ENCODE measurements at regions not wholly inside any gene's neighbourhood (a gene's known extent, or its start where the extent isn't known, plus 50 kb on each side); places are given as distances from the start of the nearest gene placed in this dataset.
A peak's percentile ranks its signal among the peaks of the same experiment; 100 is the strongest.

DNA sequence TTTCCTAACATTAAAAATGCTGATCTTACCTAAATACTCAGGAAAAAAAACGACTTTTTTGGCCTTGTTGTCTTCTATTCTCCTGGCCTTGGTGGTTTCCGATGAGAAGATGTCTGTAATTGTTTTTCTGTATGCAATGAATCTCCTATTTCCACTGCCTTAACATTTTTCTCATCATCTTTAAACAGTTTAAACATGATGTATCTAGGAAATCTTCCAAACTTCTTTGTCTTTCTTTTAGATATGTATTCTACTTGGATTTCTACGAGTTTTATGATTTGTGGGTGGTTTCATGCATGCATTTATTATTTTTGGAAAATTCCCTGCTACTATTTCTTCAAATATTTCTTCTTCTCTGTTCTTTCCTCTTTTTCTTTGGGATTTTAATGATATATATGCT lies 288.6 kb upstream of the GYPC start:
- intact Hi-C loops (cut with DNase I), result loop anchor here in 2 of 10 donors (10.0 kb wide), 1 partner anchor 407 kb away; no protein-coding TSS in a partner anchor
- ATAC-seq, result no peak
- no peak for DNase-seq
- Histone ChIP-seq H3K27me3 (no peaks in the 10 kb centered on the region), H3K4me1 (peaks cover 0 to 26% (median 9%) of the 10 kb centered on the region in 9 donors), H3K9me3 (no peaks in the 10 kb centered on the region), H3K4me3 (no peak overlapping the region), H3K27ac (no peak overlapping the region), H3K36me3 (no peaks in the 10 kb centered on the region)
- 80 to 85% methylated on average over 3 of the region's 3 CpGs for WGBS, 2 donors
- TF ChIP-seq, protein P1, sequence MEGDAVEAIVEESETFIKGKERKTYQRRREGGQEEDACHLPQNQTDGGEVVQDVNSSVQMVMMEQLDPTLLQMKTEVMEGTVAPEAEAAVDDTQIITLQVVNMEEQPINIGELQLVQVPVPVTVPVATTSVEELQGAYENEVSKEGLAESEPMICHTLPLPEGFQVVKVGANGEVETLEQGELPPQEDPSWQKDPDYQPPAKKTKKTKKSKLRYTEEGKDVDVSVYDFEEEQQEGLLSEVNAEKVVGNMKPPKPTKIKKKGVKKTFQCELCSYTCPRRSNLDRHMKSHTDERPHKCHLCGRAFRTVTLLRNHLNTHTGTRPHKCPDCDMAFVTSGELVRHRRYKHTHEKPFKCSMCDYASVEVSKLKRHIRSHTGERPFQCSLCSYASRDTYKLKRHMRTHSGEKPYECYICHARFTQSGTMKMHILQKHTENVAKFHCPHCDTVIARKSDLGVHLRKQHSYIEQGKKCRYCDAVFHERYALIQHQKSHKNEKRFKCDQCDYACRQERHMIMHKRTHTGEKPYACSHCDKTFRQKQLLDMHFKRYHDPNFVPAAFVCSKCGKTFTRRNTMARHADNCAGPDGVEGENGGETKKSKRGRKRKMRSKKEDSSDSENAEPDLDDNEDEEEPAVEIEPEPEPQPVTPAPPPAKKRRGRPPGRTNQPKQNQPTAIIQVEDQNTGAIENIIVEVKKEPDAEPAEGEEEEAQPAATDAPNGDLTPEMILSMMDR (IDR thresholded peaks at IDR 0.05), result no peak

DNA sequence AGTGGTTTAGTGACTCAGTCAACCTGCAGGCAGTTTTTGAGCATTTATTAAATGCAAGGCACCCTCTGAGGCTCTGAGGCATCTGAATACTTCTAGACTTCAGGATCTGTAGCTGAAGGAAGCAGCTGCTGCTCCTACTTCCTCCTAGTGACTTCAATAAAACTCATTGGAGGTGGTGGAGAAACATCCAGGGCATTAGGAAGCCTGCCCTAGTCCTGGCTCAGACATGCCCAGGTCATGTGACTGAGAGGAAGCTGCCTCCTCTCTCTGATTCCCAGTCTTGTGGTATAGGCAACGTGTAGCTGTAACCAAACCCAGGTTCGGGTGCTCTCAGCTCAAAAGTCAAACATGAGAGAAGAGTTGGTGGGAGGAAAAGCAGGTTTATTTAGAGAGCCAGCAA lies 287.2 kb upstream of the GYPC start:
- 81% methylated on average over 2 of the region's 2 CpGs for WGBS, 2 donors
- ATAC-seq, result peak in 6 of 8 donors; percentile 33 to 69 (median 46)

DNA sequence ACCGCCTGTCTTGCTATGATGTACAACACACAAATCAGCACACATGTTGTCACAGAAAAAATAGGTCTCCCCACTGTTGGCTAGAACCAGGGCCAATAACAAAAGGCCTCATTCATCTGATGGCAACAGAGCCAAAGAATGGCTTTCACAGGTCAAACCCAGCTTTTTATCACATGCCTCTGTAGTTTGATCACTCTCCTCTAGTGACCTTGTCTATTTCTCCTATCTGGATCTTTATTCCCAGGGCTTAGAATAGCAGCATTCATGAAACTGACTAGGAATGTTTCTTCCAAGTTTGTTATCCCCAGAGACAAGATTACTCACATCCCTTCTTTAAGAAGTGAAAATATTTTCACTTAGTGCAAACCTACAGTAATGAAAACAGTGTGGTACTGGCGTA lies 285.8 kb upstream of the GYPC start:
- no peaks in the 10 kb centered on the region for H3K9me3 ChIP-seq
- intact Hi-C loops (cut with DNase I), result no loop called here
- TF ChIP-seq, protein P1 (IDR thresholded peaks at IDR 0.05), result no peak
- ATAC-seq (peak in 5 of 8 donors; percentile 33 to 64 (median 51)), DNase-seq (no peak)
- no peaks in the 10 kb centered on the region for H3K27me3 ChIP-seq
- H3K36me3 ChIP-seq, result no peaks in the 10 kb centered on the region
- WGBS, 2 donors, result 61 to 70% methylated on average over 2 of the region's 2 CpGs
- peak overlapping the region in 1 of 10 donors; percentile 32 for H3K27ac ChIP-seq
- no peak overlapping the region for H3K4me3 ChIP-seq
- peaks cover 0 to 26% (median 9%) of the 10 kb centered on the region in 9 donors for H3K4me1 ChIP-seq

More for the DNA sequence above, 287.2 kb upstream of the GYPC start:
- Histone ChIP-seq H3K9me3 (no peaks in the 10 kb centered on the region), H3K27me3 (no peaks in the 10 kb centered on the region), H3K36me3 (no peaks in the 10 kb centered on the region), H3K4me1 (peaks cover 0 to 26% (median 9%) of the 10 kb centered on the region in 9 donors), H3K27ac (no peak overlapping the region), H3K4me3 (no peak overlapping the region)
- no peak for DNase-seq
- TF ChIP-seq, protein P1 (IDR thresholded peaks at IDR 0.05), result no peak
- intact Hi-C loops (cut with DNase I), result loop anchor here in 2 of 10 donors (10.0 kb wide), 1 partner anchor 406 kb away; no protein-coding TSS in a partner anchor

DNA sequence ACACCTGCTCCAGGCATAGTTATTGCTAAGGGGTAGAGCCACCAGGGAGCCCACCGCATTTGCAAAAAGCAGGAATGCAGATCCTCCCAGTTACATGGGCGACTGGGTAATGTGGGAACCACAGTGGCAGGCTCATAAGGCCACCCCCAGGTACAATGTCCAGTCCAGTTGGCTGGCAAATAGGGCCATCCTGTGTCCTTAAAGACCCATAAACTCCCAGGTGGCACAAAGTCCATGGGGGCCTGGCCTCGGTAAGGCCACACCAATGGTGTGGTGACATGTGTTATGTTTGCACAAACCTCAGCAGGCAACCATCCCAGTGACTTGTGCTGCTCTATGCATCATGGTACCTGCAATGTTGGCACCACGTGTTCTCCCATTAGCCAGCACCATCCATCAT lies 283.6 kb upstream of the GYPC start:
- H3K36me3 ChIP-seq, result no peaks in the 10 kb centered on the region
- H3K27me3 ChIP-seq, result no peaks in the 10 kb centered on the region
- H3K27ac ChIP-seq, result no peak overlapping the region
- 92 to 96% methylated on average over 4 of the region's 4 CpGs for WGBS, 2 donors
- H3K4me3 ChIP-seq, result no peak overlapping the region
- peaks cover 0 to 8% (median 0%) of the 10 kb centered on the region in 11 donors for H3K9me3 ChIP-seq
- peaks cover 0 to 26% (median 9%) of the 10 kb centered on the region in 9 donors for H3K4me1 ChIP-seq
- TF ChIP-seq, protein P1 (IDR thresholded peaks at IDR 0.05), result no peak
- no peak for ATAC-seq
- intact Hi-C loops (cut with DNase I), result no loop called here
- DNase-seq, result no peak
